SU-DHL-6 (cell line): ENCODE measurements at regions not wholly inside any gene's neighbourhood (a gene's known extent, or its start where the extent isn't known, plus 50 kb on each side); places are given as distances from the start of the nearest gene placed in this dataset.
A peak's percentile ranks its signal among the peaks of the same experiment; 100 is the strongest.

Experiments
- H2AFZ ChIP-seq: fragments of 200-600 bp; sonication (generic); 2 replicates; pipeline ENCODE4 v1.6.1; 2014; ENCODE audit warnings: low read depth, mild to moderate bottlenecking, moderate library complexity, mixed read lengths, antibody characterized with exemption, low read length; ENCODE audit not compliant: severe bottlenecking
- H3F3A ChIP-seq: fragments of 200-600 bp; shearing (Covaris generic); 2 replicates; pipeline ENCODE4 v1.6.0; 2016; ENCODE audit warnings: antibody characterized with exemption, mild to moderate bottlenecking; ENCODE audit not compliant: insufficient read depth
- H3K27ac ChIP-seq: fragments of 200-600 bp; sonication (generic); 2 replicates; pipeline ENCODE4 v1.5.1; 2016; ENCODE audit warnings: low read depth, mild to moderate bottlenecking, low read length, moderate library complexity, mixed read lengths
- H3K27me3 ChIP-seq: fragments of 200-600 bp; sonication (generic), shearing (Covaris generic); 2 replicates; pipeline ENCODE4 v1.6.0; 2014; ENCODE audit warnings: mild to moderate bottlenecking, low read length
- H3K36me3 ChIP-seq: fragments of 200-600 bp; sonication (generic); 2 replicates; pipeline ENCODE4 v1.6.1; 2014; ENCODE audit warnings: mild to moderate bottlenecking, low read length, mixed read lengths
- H3K4me2 ChIP-seq: fragments of 300-600, 200-600 bp; shearing (Covaris generic), sonication (generic); 2 replicates; pipeline ENCODE4 v1.6.0; 2014; ENCODE audit warnings: low read length, low read depth, mild to moderate bottlenecking; ENCODE audit not compliant: poor library complexity, severe bottlenecking
- H3K4me3 ChIP-seq: fragments of 200-600 bp; sonication (generic); 2 replicates; pipeline ENCODE4 v1.5.1; 2014; ENCODE audit warnings: antibody characterized with exemption, low read length, mild to moderate bottlenecking, mixed read lengths; ENCODE audit not compliant: insufficient read depth, poor library complexity, severe bottlenecking
- H3K79me2 ChIP-seq: fragments of 200-600 bp; sonication (generic); 2 replicates; pipeline ENCODE4 v1.6.1; 2014; ENCODE audit warnings: mild to moderate bottlenecking, low read length, moderate library complexity; ENCODE audit not compliant: insufficient read depth
- H3K9ac ChIP-seq: fragments of 200-600 bp; sonication (generic); 2 replicates; pipeline ENCODE4 v1.7.0; 2014; ENCODE audit warnings: mild to moderate bottlenecking, low read length
- H3K9me2 ChIP-seq: fragments of 200-600 bp; sonication (generic); replicated peaks from 2 replicates; pipeline ENCODE4 v1.6.1; 2014; ENCODE audit warnings: low read length; ENCODE audit not compliant: insufficient read depth
- H3K9me3 ChIP-seq: fragments of 200-600 bp; sonication (generic); 2 replicates; pipeline ENCODE4 v1.6.1; 2014; ENCODE audit warnings: low read length, mixed read lengths; ENCODE audit not compliant: insufficient read depth
- H4K20me1 ChIP-seq: fragments of 200-600 bp; sonication (generic); 2 replicates; pipeline ENCODE4 v1.6.1; 2014; ENCODE audit warnings: low read depth, mild to moderate bottlenecking, antibody characterized with exemption, low read length, moderate library complexity, mixed read lengths
- EZH2phosphoT487 ChIP-seq: fragments of 200-600 bp; sonication (generic), shearing (Covaris generic); conservative IDR thresholded peaks from 2 replicates; pipeline ENCODE4 v1.6.1; 2018; ENCODE audit warnings: mild to moderate bottlenecking, antibody characterized with exemption, low read length, moderate library complexity, mixed read lengths
- TF ChIP-seq, protein P1 (sequence below): fragments of 200-600 bp; sonication (generic); IDR thresholded peaks from one replicate; pipeline ENCODE4 v1.5.1; 2017; ENCODE audit warnings: antibody characterized with exemption, mild to moderate bottlenecking, low read length, moderate library complexity; ENCODE audit not compliant: insufficient read depth, poor library complexity, severe bottlenecking

- no peaks in the 10 kb centered on the region for H3K79me2 ChIP-seq
- H3K9me3 ChIP-seq, result no peaks in the 10 kb centered on the region
- no peaks in the 10 kb centered on the region for H3K27me3 ChIP-seq
- no peak overlapping the region for H3K9ac ChIP-seq
- TF ChIP-seq, protein P1, sequence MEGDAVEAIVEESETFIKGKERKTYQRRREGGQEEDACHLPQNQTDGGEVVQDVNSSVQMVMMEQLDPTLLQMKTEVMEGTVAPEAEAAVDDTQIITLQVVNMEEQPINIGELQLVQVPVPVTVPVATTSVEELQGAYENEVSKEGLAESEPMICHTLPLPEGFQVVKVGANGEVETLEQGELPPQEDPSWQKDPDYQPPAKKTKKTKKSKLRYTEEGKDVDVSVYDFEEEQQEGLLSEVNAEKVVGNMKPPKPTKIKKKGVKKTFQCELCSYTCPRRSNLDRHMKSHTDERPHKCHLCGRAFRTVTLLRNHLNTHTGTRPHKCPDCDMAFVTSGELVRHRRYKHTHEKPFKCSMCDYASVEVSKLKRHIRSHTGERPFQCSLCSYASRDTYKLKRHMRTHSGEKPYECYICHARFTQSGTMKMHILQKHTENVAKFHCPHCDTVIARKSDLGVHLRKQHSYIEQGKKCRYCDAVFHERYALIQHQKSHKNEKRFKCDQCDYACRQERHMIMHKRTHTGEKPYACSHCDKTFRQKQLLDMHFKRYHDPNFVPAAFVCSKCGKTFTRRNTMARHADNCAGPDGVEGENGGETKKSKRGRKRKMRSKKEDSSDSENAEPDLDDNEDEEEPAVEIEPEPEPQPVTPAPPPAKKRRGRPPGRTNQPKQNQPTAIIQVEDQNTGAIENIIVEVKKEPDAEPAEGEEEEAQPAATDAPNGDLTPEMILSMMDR, result no peak
- TF ChIP-seq EZH2phosphoT487, result no peak
- H4K20me1 ChIP-seq, result no peaks in the 10 kb centered on the region
- no peaks in the 10 kb centered on the region for H3K9me2 ChIP-seq
- H2AFZ ChIP-seq, result no peak overlapping the region
- no peak overlapping the region for H3K4me3 ChIP-seq
- no peaks in the 10 kb centered on the region for H3K36me3 ChIP-seq
- no peak overlapping the region for H3K4me2 ChIP-seq
- H3F3A ChIP-seq, result no peaks in the 10 kb centered on the region
- H3K27ac ChIP-seq, result no peak overlapping the region
These were observed 106.6 kb upstream of the DAP start for GRCh38 chr5:10867389-10868303.

- no peaks in the 10 kb centered on the region for H3K79me2 ChIP-seq
- no peak overlapping the region for H3K4me2 ChIP-seq
- H3K27me3 ChIP-seq, result no peaks in the 10 kb centered on the region
- no peak overlapping the region for H3K27ac ChIP-seq
- H3K9me3 ChIP-seq, result no peaks in the 10 kb centered on the region
- TF ChIP-seq, protein P1, result peak; percentile 17
- no peak for TF ChIP-seq EZH2phosphoT487
- no peak overlapping the region for H3K4me3 ChIP-seq
- no peaks in the 10 kb centered on the region for H4K20me1 ChIP-seq
- H3K9ac ChIP-seq, result no peak overlapping the region
- no peaks in the 10 kb centered on the region for H3F3A ChIP-seq
- no peak overlapping the region for H2AFZ ChIP-seq
- H3K9me2 ChIP-seq, result no peaks in the 10 kb centered on the region
- H3K36me3 ChIP-seq, result no peaks in the 10 kb centered on the region
These were observed 105.9 kb upstream of the DAP start for GRCh38 chr5:10866913-10867312.

GRCh38 chr5:10863763-10864383, 102.8 kb upstream of the DAP start:
- Histone ChIP-seq H3K9me2 (no peaks in the 10 kb centered on the region), H3K9me3 (no peaks in the 10 kb centered on the region), H3K27me3 (no peaks in the 10 kb centered on the region), H3K36me3 (no peaks in the 10 kb centered on the region), H2AFZ (no peak overlapping the region), H3F3A (no peaks in the 10 kb centered on the region), H3K79me2 (no peaks in the 10 kb centered on the region), H3K27ac (no peak overlapping the region), H3K9ac (no peak overlapping the region), H3K4me2 (no peak overlapping the region), H4K20me1 (no peaks in the 10 kb centered on the region), H3K4me3 (no peak overlapping the region)
- TF ChIP-seq, protein P1, result peak; percentile 80
- no peak for TF ChIP-seq EZH2phosphoT487
